IMR-90 (cell line): ENCODE measurements at regions not wholly inside any gene's neighbourhood (a gene's known extent, or its start where the extent isn't known, plus 50 kb on each side); places are given as distances from the start of the nearest gene placed in this dataset.
A peak's percentile ranks its signal among the peaks of the same experiment; 100 is the strongest.

Experiments
- ATAC-seq: fragments of 200-7000 bp; cut with Tn5 transposase; 2 replicates; pipeline ENCODE4 v1.9.1; 2020; ENCODE audit warnings: low read depth, mild to moderate bottlenecking, moderate library complexity
- BruUV-seq: library from RNA; stranded (reverse); fragments of 400-500 nt; replicated peaks from 2 replicates; lab custom pipeline; 2021; lab: Mats Ljungman, UMichigan
- CTCF ChIA-PET: fragments of 300-600 bp; formaldehyde crosslinking; extraction: SDS; loops from one replicate; lab custom pipeline; 2021; ENCODE audit warnings: antibody characterized with exemption; lab: Yijun Ruan, JAX
- POLR2A ChIA-PET: fragments of 300-600 bp; sonication (Branson Sonifier 250); formaldehyde crosslinking; loops from one replicate; lab custom pipeline; 2022; ENCODE audit warnings: antibody characterized with exemption; ENCODE audit not compliant: unreplicated experiment; lab: Charles Lee
- DNase-seq: peaks from one replicate; pipeline ENCODE4 v3.0.0; 2013
- H2AFZ ChIP-seq: replicated peaks from 2 replicates; pipeline ENCODE3; 2013; ENCODE audit warnings: low read length, mild to moderate bottlenecking; ENCODE audit not compliant: poor library complexity
- H2AK5ac ChIP-seq: 2 replicates; pipeline ENCODE4 v1.6.1; 2013; ENCODE audit warnings: low read depth, low read length, inconsistent platforms
- H2AK9ac ChIP-seq: replicated peaks from 2 replicates; pipeline ENCODE3; 2013; ENCODE audit warnings: mild to moderate bottlenecking, low read depth, low read length, moderate library complexity; ENCODE audit not compliant: poor library complexity
- H2BK120ac ChIP-seq: 2 replicates; pipeline ENCODE4 v1.6.1; 2013; ENCODE audit warnings: low read depth, low read length, inconsistent platforms
- H2BK15ac ChIP-seq: 3 replicates; pipeline ENCODE4 v1.6.1; 2013; ENCODE audit warnings: low read depth, low read length, inconsistent platforms
- H2BK20ac ChIP-seq: 2 replicates; pipeline ENCODE4 v1.6.1; 2013; ENCODE audit warnings: low read depth, mild to moderate bottlenecking, inconsistent platforms, low read length, moderate library complexity
- H2BK5ac ChIP-seq: 2 replicates; pipeline ENCODE4 v1.6.1; 2013; ENCODE audit warnings: mild to moderate bottlenecking, low read depth, low read length, inconsistent platforms; ENCODE audit not compliant: poor library complexity, severe bottlenecking
- H3K14ac ChIP-seq: replicated peaks from 2 replicates; pipeline ENCODE4 v1.6.1; 2013; ENCODE audit warnings: low read depth, low read length, inconsistent platforms
- H3K18ac ChIP-seq: 2 replicates; pipeline ENCODE4 v1.6.1; 2013; ENCODE audit warnings: low read depth, low read length, control low read depth
- H3K23ac ChIP-seq: 2 replicates; pipeline ENCODE4 v1.6.1; 2013; ENCODE audit warnings: low read depth, low read length, inconsistent platforms
- H3K27ac ChIP-seq: 2 replicates; pipeline ENCODE4 v1.5.1; 2013; ENCODE audit warnings: mild to moderate bottlenecking, control low read depth, low read length; ENCODE audit not compliant: insufficient read depth
- H3K27me3 ChIP-seq: 2 replicates; pipeline ENCODE4 v1.6.1; 2013; ENCODE audit warnings: low read length; ENCODE audit not compliant: control insufficient read depth, insufficient read depth
- H3K36me3 ChIP-seq: 2 replicates; pipeline ENCODE4 v1.6.1; 2013; ENCODE audit warnings: low read length, mixed read lengths; ENCODE audit not compliant: control insufficient read depth, insufficient read depth
- H3K4ac ChIP-seq: 2 replicates; pipeline ENCODE4 v1.6.1; 2013; ENCODE audit warnings: low read depth, low read length, inconsistent platforms
- H3K4me1 ChIP-seq: 2 replicates; pipeline ENCODE4 v1.6.1; 2013; ENCODE audit warnings: low read length, mixed read lengths; ENCODE audit not compliant: control insufficient read depth, insufficient read depth
- H3K4me2 ChIP-seq: 2 replicates; pipeline ENCODE4 v1.6.1; 2013; ENCODE audit warnings: low read depth, mild to moderate bottlenecking, control low read depth, low read length, moderate library complexity
- H3K4me3 ChIP-seq: 2 replicates; pipeline ENCODE4 v1.5.1; 2013; ENCODE audit warnings: low read depth, mild to moderate bottlenecking, control low read depth, low read length, moderate library complexity; ENCODE audit not compliant: insufficient read depth
- H3K56ac ChIP-seq: 2 replicates; pipeline ENCODE4 v1.6.1; 2013; ENCODE audit warnings: low read length, inconsistent platforms; ENCODE audit not compliant: insufficient read depth; ENCODE audit errors: extremely low read depth
- H3K79me1 ChIP-seq, 2 experiments: 2 replicates each; pipeline ENCODE4 v1.6.1; 2013; ENCODE audit warnings: low read length in 2 of 2, inconsistent platforms in 1 of 2, low read depth in 1 of 2
- H3K9ac ChIP-seq: 2 replicates; pipeline ENCODE4 v1.6.1; 2013; ENCODE audit warnings: low read depth, low read length, control low read depth
- H3K9me1 ChIP-seq: 2 replicates; pipeline ENCODE4 v1.6.1; 2013; ENCODE audit warnings: low read length, inconsistent platforms; ENCODE audit not compliant: insufficient read depth
- H3K9me3 ChIP-seq: 2 replicates; pipeline ENCODE4 v1.6.1; 2013; ENCODE audit warnings: low read length; ENCODE audit not compliant: control insufficient read depth, insufficient read depth
- H4K20me1 ChIP-seq: 2 replicates; pipeline ENCODE4 v1.6.1; 2013; ENCODE audit warnings: low read length, inconsistent platforms; ENCODE audit not compliant: insufficient read depth
- H4K5ac ChIP-seq: 2 replicates; pipeline ENCODE4 v1.6.1; 2013; ENCODE audit warnings: mild to moderate bottlenecking, low read depth, low read length, control low read depth
- H4K8ac ChIP-seq, 2 experiments: 2 replicates each; pipeline ENCODE4 v1.6.1; 2013; ENCODE audit warnings: low read depth in 2 of 2, low read length in 2 of 2, control low read depth in 1 of 2, inconsistent platforms in 1 of 2
- H4K91ac ChIP-seq: 2 replicates; pipeline ENCODE4 v1.6.1; 2013; ENCODE audit warnings: low read depth, low read length, inconsistent platforms; ENCODE audit not compliant: insufficient read depth
- CHD1 ChIP-seq: IDR thresholded peaks from 2 replicates; pipeline ENCODE4 v1.6.1; 2012; ENCODE audit warnings: low read depth, low read length, improper control_type of control experiment
- whole genome bisulfite sequencing, 2 experiments: methylation state at CpG; one replicate each; pipeline versions ENCODE4 v1.1.5 to v1.1.7; 2013; ENCODE audit warnings: missing lambda C conversion rate in 2 of 2; ENCODE audit not compliant: insufficient read length in 1 of 2; ENCODE audit errors: extremely low coverage in 2 of 2; 5-methylcytosine and 5-hydroxymethylcytosine counted together
- dilution Hi-C: fragments of 300-500 bp; cut with HindIII; formaldehyde crosslinking; loops from one replicate; pipeline ENCODE4 v1.14.3; 2018; ENCODE audit warnings: low sequenced_read_pairs; ENCODE audit not compliant: unreplicated experiment
- in situ Hi-C: fragments of 300-500 bp; cut with MboI; formaldehyde crosslinking; loops from 3 replicates; pipeline ENCODE4 v1.14.3; 2019; ENCODE audit warnings: low sequenced_read_pairs, inconsistent platforms, mixed read lengths
- intact Hi-C: fragments of 100-400 bp; cut with micrococcal nuclease; formaldehyde crosslinking; loops from 2 replicates; pipeline ENCODE4 v1.10.0; 2022
- TF ChIP-seq, protein P1 (sequence below): fragments of 150-350 bp; IDR thresholded peaks from 2 replicates; pipeline ENCODE4 v1.6.1; 2017; ENCODE audit warnings: mild to moderate bottlenecking, antibody characterized with exemption, low read length, low read depth

DNA sequence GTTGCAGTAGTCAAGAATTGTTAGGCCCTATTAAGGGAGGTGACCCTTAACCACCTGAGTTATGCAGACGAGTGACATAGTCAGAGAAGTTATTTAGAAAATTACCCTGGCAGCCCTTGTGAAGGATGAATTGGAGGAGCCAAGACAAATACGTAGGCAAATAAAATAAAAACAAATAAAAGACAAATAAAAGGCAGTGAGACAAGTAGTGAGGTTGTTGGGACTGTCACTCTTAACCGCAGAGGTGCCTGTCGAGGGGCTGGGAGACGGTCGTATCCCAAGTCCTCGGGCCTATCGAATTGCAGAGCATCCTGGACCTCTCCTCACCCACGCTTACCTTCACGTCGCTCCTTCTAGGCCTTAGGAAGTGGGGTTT is 58.0 kb upstream of the ZC4H2 start:
- H3K9ac ChIP-seq: peak overlapping the region; percentile 77
- no peak for ATAC-seq
- ChIA-PET CTCF (interaction anchor here (0.6 to 1.7 kb wide), 2 partner anchors 14 to 761 kb away, joined by 3 to 5 read pairs; no protein-coding TSS in a partner anchor), POLR2A (no interaction called here)
- H2BK5ac ChIP-seq: no peak overlapping the region
- H4K20me1 ChIP-seq: no peaks in the 10 kb centered on the region
- H3K9me1 ChIP-seq: no peaks in the 10 kb centered on the region
- peak overlapping the region; percentile 97 for H2AFZ ChIP-seq
- H4K91ac ChIP-seq: no peak overlapping the region; the same call in 1 of the 2 replicates
- H3K4me3 ChIP-seq: peak overlapping the region; percentile 60
- H3K56ac ChIP-seq: no peak overlapping the region
- H3K79me1 ChIP-seq: no peaks in the 10 kb centered on the region
- no peaks in the 10 kb centered on the region for H3K4me1 ChIP-seq
- intact Hi-C loops (loop anchor here (1.0 to 2.0 kb wide), 2 partner anchors 58 to 495 kb away; partner anchors contain the start of gene ZC4H2), dilution Hi-C loops (no loop called here), in situ Hi-C loops (no loop called here)
- H3K4ac ChIP-seq: no peak overlapping the region
- peak overlapping the region; percentile 83 to 97 for H4K8ac ChIP-seq
- TF ChIP-seq CHD1: no peak
- TF ChIP-seq, protein P1, sequence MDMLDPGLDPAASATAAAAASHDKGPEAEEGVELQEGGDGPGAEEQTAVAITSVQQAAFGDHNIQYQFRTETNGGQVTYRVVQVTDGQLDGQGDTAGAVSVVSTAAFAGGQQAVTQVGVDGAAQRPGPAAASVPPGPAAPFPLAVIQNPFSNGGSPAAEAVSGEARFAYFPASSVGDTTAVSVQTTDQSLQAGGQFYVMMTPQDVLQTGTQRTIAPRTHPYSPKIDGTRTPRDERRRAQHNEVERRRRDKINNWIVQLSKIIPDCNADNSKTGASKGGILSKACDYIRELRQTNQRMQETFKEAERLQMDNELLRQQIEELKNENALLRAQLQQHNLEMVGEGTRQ: no peak
- peak overlapping the region; percentile 64 for H3K18ac ChIP-seq
- no TSS peak for BruUV-seq
- no peak overlapping the region for H2AK9ac ChIP-seq
- H3K23ac ChIP-seq: 0 out of 2 replicates have a peak overlapping the region, but pooled peaks have one; percentile 42
- H3K36me3 ChIP-seq: no peaks in the 10 kb centered on the region
- H3K4me2 ChIP-seq: peak overlapping the region; percentile 91
- H3K27me3 ChIP-seq: no peaks in the 10 kb centered on the region
- H3K9me3 ChIP-seq: no peaks in the 10 kb centered on the region
- no CpG with 5 or more reads among the region's 11 CpGs for WGBS, 2 experiments
- no peak overlapping the region for H2AK5ac ChIP-seq
- no peak for DNase-seq
- no peak overlapping the region for H2BK120ac ChIP-seq
- H2BK15ac ChIP-seq: no peak overlapping the region
- peak overlapping the region; percentile 89 for H4K5ac ChIP-seq
- H3K14ac ChIP-seq: no peak overlapping the region; the same call in 1 of the 2 replicates
- H3K27ac ChIP-seq: peak overlapping the region; percentile 62; the same call in 1 of the 2 replicates
- H2BK20ac ChIP-seq: no peak overlapping the region
